ENCODE measurements at regions not wholly inside any gene's neighbourhood (a gene's known extent, or its start where the extent isn't known, plus 50 kb on each side); places are given as distances from the start of the nearest gene placed in this dataset.

- TF ChIP-seq EZH2 (optimal IDR thresholded peaks at IDR 0.05; ENCODE audit: low read depth, low read length) (no peak), CTCF (IDR thresholded peaks at IDR 0.05; ENCODE audit: low read length) (no peak)
Observed at GRCh38 chr18:47628893-47629292, 301.6 kb downstream of the SMAD2 start.

Data from MM.1S (cell line).